ENCODE measurements at regions not wholly inside any gene's neighbourhood (a gene's known extent, or its start where the extent isn't known, plus 50 kb on each side); places are given as distances from the start of the nearest gene placed in this dataset.

DNA sequence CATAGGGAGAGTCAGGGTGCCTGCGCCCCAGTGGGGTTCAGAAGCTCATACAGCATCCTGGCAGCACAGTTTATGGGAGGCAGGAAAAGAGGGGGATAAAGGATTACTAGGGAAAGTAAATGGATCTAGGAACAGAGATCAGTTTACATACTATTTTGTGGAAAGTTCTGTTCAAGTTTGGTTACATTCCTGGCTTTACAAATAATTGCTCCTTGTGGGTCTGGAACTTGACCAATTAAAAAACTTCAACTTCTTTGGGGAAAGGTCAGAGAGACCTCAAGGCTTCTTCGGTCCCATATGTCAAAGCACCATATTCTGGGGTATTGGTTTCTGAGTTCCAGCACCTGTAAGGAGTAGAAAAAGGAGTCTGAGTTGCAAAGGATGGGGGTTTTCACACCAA is 64.1 kb downstream of the ZDHHC19 start:
- TF ChIP-seq, protein P1, sequence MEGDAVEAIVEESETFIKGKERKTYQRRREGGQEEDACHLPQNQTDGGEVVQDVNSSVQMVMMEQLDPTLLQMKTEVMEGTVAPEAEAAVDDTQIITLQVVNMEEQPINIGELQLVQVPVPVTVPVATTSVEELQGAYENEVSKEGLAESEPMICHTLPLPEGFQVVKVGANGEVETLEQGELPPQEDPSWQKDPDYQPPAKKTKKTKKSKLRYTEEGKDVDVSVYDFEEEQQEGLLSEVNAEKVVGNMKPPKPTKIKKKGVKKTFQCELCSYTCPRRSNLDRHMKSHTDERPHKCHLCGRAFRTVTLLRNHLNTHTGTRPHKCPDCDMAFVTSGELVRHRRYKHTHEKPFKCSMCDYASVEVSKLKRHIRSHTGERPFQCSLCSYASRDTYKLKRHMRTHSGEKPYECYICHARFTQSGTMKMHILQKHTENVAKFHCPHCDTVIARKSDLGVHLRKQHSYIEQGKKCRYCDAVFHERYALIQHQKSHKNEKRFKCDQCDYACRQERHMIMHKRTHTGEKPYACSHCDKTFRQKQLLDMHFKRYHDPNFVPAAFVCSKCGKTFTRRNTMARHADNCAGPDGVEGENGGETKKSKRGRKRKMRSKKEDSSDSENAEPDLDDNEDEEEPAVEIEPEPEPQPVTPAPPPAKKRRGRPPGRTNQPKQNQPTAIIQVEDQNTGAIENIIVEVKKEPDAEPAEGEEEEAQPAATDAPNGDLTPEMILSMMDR (conservative IDR thresholded peaks at IDR 0.05; ENCODE audit: low read length) = no peak
- TF ChIP-seq EZH2phosphoT487 (IDR thresholded peaks at IDR 0.05; ENCODE audit: borderline replicate concordance, low read depth, low read length) = no peak
